NCI-H1092 treated with DMSO at 0.1 percent for 48 hours (cell line): ENCODE measurements at regions not wholly inside any gene's neighbourhood (a gene's known extent, or its start where the extent isn't known, plus 50 kb on each side); places are given as distances from the start of the nearest gene placed in this dataset.
"Not testable (repeated sequence)": the region's sequence is repeated elsewhere in the genome, so short reads cannot be mapped to it uniquely, and the experiment has no call there.

Source experiments
- DNase-seq: peaks from one replicate; lab custom pipeline; 2025; lab: John Stamatoyannopoulos, UW

DNA sequence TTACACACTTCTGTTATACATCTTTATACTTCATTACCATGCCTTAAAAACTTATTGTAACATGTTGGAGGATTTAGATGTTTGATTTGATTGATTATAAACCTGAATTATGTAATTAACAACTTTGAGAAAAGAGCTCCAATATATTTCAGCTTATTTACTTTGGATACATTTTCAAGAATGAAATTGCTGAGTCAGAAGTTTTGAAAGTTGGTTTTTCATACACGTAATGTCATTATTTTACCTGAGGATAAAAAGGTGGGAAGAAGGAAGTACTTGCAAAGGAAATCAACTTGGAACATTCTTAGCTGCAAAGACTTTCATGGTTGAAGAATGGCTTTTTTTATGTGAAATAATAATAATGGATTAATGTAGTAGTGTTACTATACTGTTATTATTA, 677.2 kb downstream of the FAM181B start:
- DNase-seq: no peak

DNA sequence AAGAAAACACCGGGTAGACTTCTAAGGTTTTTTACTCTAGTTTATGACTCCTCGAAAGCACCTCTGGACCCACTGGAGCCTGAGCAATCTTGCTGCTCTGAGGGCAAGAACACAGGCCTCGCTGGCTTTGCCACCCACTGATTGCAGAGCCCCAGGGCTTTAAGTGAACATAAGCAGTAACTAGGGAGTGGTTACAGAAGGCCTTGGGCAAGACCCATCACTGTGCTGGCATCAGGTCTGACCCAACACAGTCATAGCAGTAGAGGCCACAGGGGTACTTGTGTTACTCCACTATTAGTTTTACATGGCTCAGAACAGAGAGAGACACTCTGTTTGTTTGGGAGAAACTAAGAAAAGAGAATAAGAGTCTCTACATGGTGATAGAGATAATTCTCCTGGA, 684.5 kb downstream of the FAM181B start:
- DNase-seq: no peak

DNA sequence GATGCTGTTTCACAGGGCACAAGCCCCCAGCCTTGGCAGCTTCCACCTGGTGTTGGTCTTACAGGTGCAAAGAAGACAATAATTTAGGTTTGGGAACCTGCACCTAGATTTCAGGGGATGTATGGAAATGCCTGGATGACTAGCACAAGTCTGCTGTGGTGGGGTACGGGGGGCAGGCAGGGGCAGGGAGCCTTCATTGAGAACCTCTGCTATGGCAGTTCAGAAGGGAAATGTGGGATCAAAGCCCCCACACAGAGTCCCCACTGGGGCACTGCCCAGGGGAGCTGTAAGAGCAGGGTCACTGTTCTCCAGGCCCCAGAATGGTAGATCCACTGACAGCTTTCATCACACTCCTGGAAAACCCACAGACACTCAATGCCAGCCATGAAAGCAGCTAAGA, 686.5 kb downstream of the FAM181B start:
- DNase-seq: no peak

DNA sequence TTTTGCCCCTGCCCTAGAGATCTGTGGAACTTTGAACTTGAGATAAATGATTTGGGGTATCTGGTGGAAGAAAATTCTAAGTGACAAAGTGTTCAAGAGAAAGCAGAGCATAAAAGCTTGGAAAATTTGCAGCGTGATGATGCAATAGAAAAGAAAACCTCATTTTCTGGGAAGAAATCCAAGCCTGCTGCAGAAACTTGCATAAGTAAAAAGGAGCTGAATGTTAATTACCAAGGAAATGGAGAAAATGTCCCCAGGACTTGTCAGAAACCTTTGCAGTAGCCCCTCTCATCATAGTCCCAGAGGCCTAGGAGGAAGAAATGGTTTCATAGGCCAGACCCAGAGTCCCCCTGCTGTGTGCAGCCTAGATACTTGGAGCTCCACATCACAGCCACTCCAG, 686.9 kb downstream of the FAM181B start:
- no peak for DNase-seq

- DNase-seq: no peak
Measured at GRCh38 chr11:82045748-82046457, 687.8 kb downstream of the FAM181B start.

GRCh38 chr11:82043316-82043715, 690.3 kb downstream of the FAM181B start:
- no peak for DNase-seq

DNA sequence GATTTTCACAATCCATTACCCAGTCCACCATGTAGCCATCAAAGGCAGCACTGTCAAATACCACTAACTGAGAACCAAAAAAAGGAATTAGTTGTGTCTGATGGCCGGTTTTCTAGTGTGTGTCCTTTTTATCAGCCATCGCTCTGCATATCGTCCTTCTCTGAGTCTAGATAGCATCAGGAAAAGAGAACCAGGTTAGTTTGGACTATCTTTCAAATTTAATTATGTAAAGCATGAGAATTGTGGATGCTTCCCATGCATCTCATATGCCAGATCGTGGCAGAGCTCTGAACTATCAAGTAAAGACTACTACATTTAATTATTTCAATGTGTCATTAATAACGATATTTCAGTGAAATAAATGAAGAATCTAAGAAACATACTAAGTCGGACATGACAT, 691.9 kb downstream of the FAM181B start:
- DNase-seq: no peak

DNA sequence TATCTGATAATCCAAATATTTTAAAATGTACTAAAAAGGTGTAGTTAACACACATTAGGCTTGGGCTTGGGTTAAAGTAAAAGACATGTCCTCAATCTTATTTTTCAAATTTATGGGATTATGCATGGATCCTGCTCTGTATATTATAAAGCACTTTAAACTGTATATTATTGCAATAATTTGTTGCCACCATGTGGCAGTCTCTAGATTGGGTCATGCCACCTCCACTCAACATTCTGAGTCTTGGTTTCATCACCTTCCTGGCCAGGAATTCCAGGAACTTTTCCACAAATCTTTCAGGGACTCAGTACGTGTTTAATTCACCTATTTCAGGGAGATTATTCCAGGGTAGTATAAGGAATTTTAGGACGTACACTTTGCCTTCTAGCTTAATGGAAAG, 695.5 kb downstream of the FAM181B start:
- no peak for DNase-seq

DNA sequence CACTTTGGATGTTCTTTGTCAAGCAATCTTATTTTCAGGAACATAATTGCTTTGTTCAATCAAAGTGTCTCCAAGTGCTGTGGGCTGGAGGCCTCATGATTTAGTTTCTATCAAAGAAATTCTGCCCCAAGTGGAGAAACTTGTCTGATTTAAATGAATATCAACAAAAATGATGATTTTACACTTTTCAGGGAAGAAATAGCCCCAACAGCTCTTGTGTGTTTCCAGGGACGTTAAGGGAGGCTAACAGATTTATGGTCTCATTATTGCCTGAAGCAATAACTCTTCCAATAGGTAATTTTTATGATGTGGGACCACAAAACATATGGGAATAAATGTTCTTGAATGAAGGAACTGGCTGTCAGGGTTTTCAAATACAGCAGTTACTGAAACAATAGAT, 699.1 kb downstream of the FAM181B start:
- DNase-seq: no peak

DNA sequence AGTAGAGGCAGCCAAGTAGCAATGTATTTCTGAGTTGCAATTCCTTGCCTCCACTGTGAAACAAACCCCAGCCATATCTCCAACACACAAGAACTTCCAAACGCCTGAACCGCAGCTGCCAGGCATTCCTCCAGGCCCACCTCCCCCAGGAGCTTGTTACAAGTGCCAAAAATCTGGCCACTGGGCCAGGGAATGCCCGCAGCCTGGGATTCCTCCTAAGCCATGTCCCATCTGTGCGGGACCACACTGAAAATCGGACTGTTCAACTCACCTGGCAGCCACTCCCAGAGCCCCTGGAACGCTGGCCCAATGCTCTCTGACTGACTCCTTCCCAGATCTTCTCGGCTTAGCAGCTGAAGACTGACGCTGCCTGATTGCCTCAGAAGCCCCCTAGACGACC, 706.3 kb downstream of the FAM181B start:
- DNase-seq: not testable (repeated sequence)

DNA sequence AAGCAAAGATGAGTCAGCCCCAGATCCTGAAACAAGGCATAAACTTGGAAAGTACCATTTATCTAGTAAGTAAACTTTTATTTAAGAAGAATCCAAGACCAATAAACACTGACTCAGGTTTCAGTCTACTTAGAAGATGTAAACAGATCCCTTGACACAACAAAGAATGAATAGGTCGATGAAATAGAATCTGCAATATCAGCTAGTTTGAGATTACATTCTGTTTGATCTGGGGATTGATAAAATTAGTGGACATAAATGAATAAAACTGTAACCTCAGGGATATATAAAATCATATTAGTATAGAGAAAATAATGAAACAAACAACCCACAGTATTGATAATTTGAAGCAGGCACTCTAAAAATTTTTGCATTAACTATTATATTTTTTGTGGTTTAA, 708.9 kb downstream of the FAM181B start:
- no peak for DNase-seq

GRCh38 chr11:82012276-82012675, 721.4 kb downstream of the FAM181B start:
- no peak for DNase-seq

DNA sequence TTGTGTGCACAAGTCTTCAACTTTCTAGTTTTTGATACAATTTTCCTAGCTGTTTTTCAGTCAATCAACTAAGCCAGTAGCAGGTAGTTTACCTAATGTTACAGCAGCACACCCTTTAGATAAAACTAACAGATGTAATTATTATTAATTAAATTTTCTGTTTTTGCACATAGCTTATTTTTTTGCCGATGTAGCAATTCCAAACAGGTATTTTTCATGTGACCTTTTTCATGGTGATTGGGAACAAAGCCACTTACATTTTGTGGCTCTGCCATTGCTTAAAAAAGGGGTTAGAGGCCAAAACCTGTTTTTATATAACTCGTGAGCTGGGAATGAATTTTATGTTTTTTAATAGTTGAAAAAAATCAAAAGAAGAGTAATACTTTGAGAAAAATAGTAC, 724.5 kb downstream of the FAM181B start:
- DNase-seq: no peak

DNA sequence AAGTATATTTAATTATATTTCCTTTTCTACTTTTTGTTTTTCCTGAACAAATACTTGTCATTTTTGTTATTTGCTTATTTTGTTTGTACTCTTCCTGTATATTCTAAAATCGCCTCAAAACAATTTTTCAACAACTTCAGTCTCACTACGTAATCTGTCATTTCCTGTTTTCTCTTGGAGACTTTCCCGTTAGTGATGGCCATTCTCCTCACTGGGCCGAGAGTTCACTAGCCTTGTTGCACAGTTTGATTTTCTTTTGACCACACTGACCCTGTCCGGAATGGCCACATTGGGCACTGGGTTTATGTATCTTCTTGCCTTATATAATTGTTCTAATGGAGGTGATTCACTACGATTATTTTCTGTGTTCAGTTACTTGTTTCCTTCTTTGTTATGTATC, 726.1 kb downstream of the FAM181B start:
- DNase-seq: no peak

DNA sequence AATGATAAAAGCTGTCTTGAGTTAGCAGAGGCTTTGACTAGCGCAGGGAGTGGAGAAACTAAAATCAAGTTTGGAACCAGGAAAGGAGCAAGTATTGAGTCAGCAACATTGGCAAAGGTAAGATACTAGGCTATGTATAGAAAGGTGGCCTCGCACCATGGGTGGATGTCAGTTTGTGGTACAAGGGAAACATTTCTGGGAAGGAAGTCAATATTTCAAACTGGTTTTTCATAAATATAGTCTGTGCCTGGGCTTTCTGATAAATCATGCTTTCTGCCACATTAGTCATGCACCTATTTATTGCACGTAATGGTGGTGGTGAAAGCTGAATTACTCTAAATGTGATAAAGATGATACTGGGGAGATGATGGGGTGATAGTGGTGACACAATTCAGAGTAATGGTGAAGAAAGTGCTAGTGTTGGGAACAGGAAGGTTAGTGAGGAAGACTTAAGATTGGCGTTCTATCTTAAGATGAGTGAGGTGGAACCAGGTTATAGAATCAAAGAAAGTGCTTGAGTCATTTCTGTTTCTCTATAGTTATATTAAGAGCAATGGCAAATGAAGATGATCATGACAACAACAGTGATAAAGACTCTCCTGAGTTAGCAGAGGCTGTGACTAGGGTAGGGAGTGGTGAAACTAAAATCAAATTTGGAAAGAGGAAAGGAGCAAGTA, 729.0 kb downstream of the FAM181B start:
- DNase-seq: no peak

GRCh38 chr11:82003671-82004515, 729.8 kb downstream of the FAM181B start:
- DNase-seq: no peak

DNA sequence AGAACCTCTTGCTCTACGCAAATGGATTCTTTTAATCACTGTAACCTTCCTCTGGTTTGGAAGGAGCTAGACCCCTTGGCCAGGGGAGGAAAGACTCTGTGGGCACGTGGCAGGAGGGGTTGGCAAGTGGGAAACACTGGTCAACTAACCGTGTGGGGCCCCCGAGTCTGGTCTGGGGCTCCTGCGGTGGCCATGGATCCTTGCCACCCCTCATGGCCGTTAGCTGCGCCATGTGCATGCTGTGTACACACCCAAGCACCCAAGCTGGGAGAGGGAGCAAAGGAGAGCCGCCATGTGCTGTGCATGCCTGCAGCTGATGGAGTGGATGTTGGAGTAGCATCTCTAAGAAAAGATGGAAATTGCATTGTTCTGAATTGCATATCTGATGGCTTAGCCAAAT, 730.6 kb downstream of the FAM181B start:
- DNase-seq: no peak

GRCh38 chr11:81995889-81996288, 737.8 kb downstream of the FAM181B start:
- no peak for DNase-seq

DNA sequence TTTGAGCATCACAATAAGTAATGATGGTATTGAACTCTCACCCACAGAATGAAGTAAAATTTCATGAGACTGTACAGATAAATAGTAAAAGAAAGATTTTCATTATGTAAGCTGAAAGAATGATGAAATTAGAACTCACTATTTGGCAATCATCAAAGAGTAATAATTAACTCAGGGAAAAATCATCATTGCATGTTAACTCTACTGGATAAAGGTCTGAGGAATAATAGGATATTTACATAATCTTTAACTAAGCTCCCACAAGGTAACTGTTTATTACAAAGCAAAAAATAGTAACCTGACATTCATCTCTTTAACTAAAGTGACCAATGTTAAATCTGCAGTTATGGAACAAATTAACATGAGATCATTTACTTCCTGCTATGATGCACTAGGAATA, 739.9 kb downstream of the FAM181B start:
- DNase-seq: no peak

DNA sequence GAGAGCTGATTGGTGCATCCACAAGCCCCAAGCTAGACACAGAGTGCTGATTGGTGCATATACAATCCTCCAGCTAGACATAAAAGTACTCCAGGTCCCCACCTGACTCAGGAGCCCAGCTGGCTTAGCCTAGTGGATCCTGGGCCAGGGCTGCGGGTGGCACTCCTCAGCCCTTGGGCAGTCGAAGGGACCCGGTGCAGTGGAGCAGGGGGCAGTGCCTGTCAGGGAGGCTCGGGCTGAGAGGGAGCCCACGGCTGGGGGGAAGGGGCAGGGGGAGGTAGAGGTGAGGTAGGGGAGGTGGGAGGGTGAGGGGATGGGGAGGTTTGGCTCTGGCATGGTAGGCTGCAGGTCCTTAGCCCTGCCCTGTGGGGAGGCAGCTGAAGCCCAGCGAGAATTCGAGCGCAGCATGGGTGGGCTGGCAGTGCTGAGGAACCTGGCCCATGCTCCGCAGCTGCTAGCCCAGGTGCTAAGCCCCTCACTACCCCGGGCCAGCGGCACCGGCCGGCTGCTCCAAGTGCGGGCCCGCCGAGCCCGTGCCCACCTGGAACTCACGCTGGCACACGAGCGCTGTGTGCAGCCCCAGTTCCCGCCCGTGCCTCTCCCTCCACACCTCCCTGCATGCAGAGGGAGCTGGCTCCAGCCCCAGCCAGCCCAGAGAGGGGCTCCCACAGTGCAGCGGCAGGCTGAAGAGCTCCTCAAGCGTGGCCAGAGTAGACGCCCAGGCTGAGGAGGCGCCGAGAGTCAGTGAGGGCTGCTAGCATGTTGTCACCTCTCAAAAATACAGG, 742.8 kb downstream of the FAM181B start:
- DNase-seq: no peak

DNA sequence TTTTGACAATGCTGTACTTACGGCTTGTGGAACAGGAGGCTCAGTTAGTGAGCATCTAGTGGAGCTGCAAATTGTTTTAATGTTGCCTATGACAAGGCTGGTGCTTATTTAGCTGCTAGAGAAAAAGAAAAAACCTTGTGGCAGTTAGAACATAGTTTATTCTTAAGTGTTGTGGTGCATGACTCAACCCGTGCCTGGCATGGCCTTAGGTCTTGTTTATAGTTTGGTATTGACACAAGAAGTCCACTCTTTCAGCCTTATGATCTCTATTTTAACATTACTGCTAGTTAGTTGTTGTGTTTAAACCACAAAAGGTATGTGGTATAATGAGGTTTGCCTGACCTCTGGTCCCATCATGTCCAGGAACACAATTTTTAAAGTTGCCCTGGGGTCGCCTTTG, 744.6 kb downstream of the FAM181B start:
- no peak for DNase-seq

GRCh38 chr11:81987829-81988472, 745.7 kb downstream of the FAM181B start:
- no peak for DNase-seq
